ENCODE measurements at regions not wholly inside any gene's neighbourhood (a gene's known extent, or its start where the extent isn't known, plus 50 kb on each side); places are given as distances from the start of the nearest gene placed in this dataset.

DNA sequence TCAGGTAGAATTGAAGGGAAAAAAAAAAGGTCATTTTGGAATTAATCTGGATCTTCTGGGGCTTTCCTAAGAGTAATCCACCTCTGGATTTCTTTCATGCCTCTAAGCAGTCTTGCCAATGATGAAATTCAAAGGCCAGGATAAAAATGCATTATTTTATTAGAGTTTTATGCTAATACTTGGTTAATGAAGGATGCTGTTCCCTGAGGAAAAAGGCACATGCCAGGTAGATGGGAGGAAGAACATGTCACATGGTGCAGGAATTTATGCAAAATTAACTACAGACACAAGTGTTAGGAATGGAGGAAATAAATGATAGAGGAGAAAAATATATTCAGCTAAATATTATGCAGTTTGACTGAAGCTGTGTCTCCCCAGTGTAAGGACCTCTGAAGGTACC is 792.0 kb downstream of the ETS1 start:
- TF ChIP-seq, protein P1, sequence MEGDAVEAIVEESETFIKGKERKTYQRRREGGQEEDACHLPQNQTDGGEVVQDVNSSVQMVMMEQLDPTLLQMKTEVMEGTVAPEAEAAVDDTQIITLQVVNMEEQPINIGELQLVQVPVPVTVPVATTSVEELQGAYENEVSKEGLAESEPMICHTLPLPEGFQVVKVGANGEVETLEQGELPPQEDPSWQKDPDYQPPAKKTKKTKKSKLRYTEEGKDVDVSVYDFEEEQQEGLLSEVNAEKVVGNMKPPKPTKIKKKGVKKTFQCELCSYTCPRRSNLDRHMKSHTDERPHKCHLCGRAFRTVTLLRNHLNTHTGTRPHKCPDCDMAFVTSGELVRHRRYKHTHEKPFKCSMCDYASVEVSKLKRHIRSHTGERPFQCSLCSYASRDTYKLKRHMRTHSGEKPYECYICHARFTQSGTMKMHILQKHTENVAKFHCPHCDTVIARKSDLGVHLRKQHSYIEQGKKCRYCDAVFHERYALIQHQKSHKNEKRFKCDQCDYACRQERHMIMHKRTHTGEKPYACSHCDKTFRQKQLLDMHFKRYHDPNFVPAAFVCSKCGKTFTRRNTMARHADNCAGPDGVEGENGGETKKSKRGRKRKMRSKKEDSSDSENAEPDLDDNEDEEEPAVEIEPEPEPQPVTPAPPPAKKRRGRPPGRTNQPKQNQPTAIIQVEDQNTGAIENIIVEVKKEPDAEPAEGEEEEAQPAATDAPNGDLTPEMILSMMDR (IDR thresholded peaks at IDR 0.05), result no peak
- TF ChIP-seq REST (IDR thresholded peaks at IDR 0.05; ENCODE audit: low read depth, low read length) (no peak), TEAD4 (IDR thresholded peaks at IDR 0.05; ENCODE audit: borderline replicate concordance, insufficient read depth) (no peak), POLR2AphosphoS5 (IDR thresholded peaks at IDR 0.05; ENCODE audit: low read depth, low read length) (no peak), RAD21 (IDR thresholded peaks at IDR 0.05; ENCODE audit: low read length) (no peak), FOSL2 (IDR thresholded peaks at IDR 0.05; ENCODE audit: borderline replicate concordance, low read depth) (no peak), MXI1 (IDR thresholded peaks at IDR 0.05; ENCODE audit: low read depth, low read length) (no peak), USF1 (IDR thresholded peaks at IDR 0.05; ENCODE audit: borderline replicate concordance, low read depth) (no peak), MEF2A (IDR thresholded peaks at IDR 0.05; ENCODE audit: borderline replicate concordance, low read depth) (no peak), FOXM1 (IDR thresholded peaks at IDR 0.05; ENCODE audit: low read depth) (no peak), MAX (IDR thresholded peaks at IDR 0.05; ENCODE audit: low read depth) (no peak), IRF3 (IDR thresholded peaks at IDR 0.05; ENCODE audit: low read depth, low read length) (no peak)

All from SK-N-SH (cell line).